ENCODE measurements at regions not wholly inside any gene's neighbourhood (a gene's known extent, or its start where the extent isn't known, plus 50 kb on each side); places are given as distances from the start of the nearest gene placed in this dataset.

- TF ChIP-seq CTCF (IDR thresholded peaks at IDR 0.05; ENCODE audit: poor library complexity, severe bottlenecking), result no peak
- TF ChIP-seq EZH2 (IDR thresholded peaks at IDR 0.05; ENCODE audit: borderline replicate concordance, insufficient read depth, low read length, poor library complexity, severe bottlenecking), result no peak
- no peak for TF ChIP-seq POLR2AphosphoS5 (IDR thresholded peaks at IDR 0.05)
- TF ChIP-seq RAD21 (conservative IDR thresholded peaks at IDR 0.05), result no peak
- no peak for TF ChIP-seq REST (IDR thresholded peaks at IDR 0.05; ENCODE audit: borderline replicate concordance)
- TF ChIP-seq MXI1 (conservative IDR thresholded peaks at IDR 0.05; ENCODE audit: poor library complexity, severe bottlenecking), result no peak
- TF ChIP-seq EP300 (conservative IDR thresholded peaks at IDR 0.05; ENCODE audit: poor library complexity, severe bottlenecking), result no peak
- no peak for TF ChIP-seq SMC3 (conservative IDR thresholded peaks at IDR 0.05; ENCODE audit: poor library complexity)
Observed at GRCh38 chr10:110378533-110379108, 73.9 kb upstream of the SMNDC1 start.

Measured in neural cell (in vitro differentiated cells).